Endodermal cell (in vitro differentiated cells): ENCODE measurements at regions not wholly inside any gene's neighbourhood (a gene's known extent, or its start where the extent isn't known, plus 50 kb on each side); places are given as distances from the start of the nearest gene placed in this dataset.

Experiments
- DNase-seq: peaks from one replicate; pipeline ENCODE4 v3.0.0-alpha.2; 2017
- H3K27ac ChIP-seq: 2 replicates; pipeline ENCODE4 v1.5.1; 2013; ENCODE audit warnings: mild to moderate bottlenecking, low read depth, low read length, moderate library complexity
- H3K27me3 ChIP-seq: 2 replicates; pipeline ENCODE4 v1.6.1; 2013; ENCODE audit warnings: mild to moderate bottlenecking, low read length, moderate library complexity; ENCODE audit not compliant: insufficient read depth, control insufficient read depth, poor library complexity, severe bottlenecking
- H3K36me3 ChIP-seq: 2 replicates; pipeline ENCODE4 v1.7.0; 2013; ENCODE audit warnings: mild to moderate bottlenecking, low read length, moderate library complexity; ENCODE audit not compliant: control insufficient read depth, insufficient read depth
- H3K4me1 ChIP-seq: one replicate; pipeline ENCODE4 v1.7.0; 2013; ENCODE audit warnings: low read length; ENCODE audit not compliant: control insufficient read depth, insufficient read depth
- H3K4me3 ChIP-seq: 2 replicates; pipeline ENCODE4 v1.5.1; 2013; ENCODE audit warnings: mild to moderate bottlenecking, low read length, moderate library complexity
- H3K9ac ChIP-seq: 2 replicates; pipeline ENCODE4 v1.6.1; 2013; ENCODE audit warnings: mild to moderate bottlenecking, low read length, moderate library complexity; ENCODE audit not compliant: poor library complexity, severe bottlenecking; ENCODE audit errors: extremely low read depth
- H3K9me3 ChIP-seq: 2 replicates; pipeline ENCODE4 v1.6.1; 2013; ENCODE audit warnings: mild to moderate bottlenecking, low read length, moderate library complexity; ENCODE audit not compliant: control insufficient read depth
- H3K27ac Mint-ChIP-seq: 2 replicates; pipeline ENCODE4 v1.8.0; 2020; ENCODE audit warnings: mixed read lengths
- H3K27me3 Mint-ChIP-seq: 2 replicates; pipeline ENCODE4 v1.8.0; 2021; ENCODE audit warnings: mild to moderate bottlenecking, mixed read lengths; ENCODE audit not compliant: insufficient read depth
- H3K36me3 Mint-ChIP-seq: 2 replicates; pipeline ENCODE4 v1.8.0; 2020; ENCODE audit warnings: low read depth, mixed read lengths
- H3K4me1 Mint-ChIP-seq: 2 replicates; pipeline ENCODE4 v1.8.0; 2020; ENCODE audit warnings: mixed read lengths
- H3K4me3 Mint-ChIP-seq: 2 replicates; pipeline ENCODE4 v1.8.0; 2020; ENCODE audit warnings: mild to moderate bottlenecking, moderate library complexity, mixed read lengths
- H3K9me3 Mint-ChIP-seq: 2 replicates; pipeline ENCODE4 v1.8.0; 2020; ENCODE audit warnings: mild to moderate bottlenecking, mixed read lengths
- WGBS, 2 experiments: methylation state at CpG; one replicate each; pipeline versions ENCODE4 v1.1.5 to v1.1.7; 2013; ENCODE audit warnings: missing lambda C conversion rate in 2 of 2, mixed read lengths in 1 of 2; ENCODE audit not compliant: insufficient coverage in 1 of 2, insufficient read length in 1 of 2; 5-methylcytosine and 5-hydroxymethylcytosine counted together
- TF ChIP-seq, protein P1 (sequence below): fragments of 200-600 bp; sonication (generic); conservative IDR thresholded peaks from 2 replicates; pipeline ENCODE4 v1.5.0; 2021; ENCODE audit warnings: antibody characterized with exemption, mild to moderate bottlenecking

DNA sequence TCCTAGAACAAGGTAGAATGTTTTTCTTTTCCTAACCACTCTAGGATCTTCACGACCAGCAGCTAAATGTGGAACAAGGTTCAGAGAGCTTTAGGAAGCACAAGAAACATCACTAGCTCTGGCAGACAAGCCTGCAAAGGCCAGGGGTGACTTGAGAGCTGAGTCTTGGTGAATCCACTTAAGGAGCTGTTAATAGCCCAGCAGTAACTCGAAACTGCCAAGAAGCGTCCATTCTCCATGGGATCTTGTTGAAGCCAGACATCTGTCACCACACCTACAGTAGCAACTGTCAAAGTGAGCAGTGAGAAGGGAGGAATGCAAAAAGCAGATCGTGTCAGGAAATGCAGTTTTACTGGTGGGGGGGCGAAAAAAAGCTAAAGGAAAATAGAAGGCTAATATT lies 87.2 kb downstream of the ATPSCKMT start:
- H3K4me1 ChIP-seq, result peaks cover 14% of the 10 kb centered on the region
- H3K27me3 ChIP-seq, result no peaks in the 10 kb centered on the region
- H3K9me3 ChIP-seq, result peaks cover 15% of the 10 kb centered on the region
- TF ChIP-seq, protein P1, sequence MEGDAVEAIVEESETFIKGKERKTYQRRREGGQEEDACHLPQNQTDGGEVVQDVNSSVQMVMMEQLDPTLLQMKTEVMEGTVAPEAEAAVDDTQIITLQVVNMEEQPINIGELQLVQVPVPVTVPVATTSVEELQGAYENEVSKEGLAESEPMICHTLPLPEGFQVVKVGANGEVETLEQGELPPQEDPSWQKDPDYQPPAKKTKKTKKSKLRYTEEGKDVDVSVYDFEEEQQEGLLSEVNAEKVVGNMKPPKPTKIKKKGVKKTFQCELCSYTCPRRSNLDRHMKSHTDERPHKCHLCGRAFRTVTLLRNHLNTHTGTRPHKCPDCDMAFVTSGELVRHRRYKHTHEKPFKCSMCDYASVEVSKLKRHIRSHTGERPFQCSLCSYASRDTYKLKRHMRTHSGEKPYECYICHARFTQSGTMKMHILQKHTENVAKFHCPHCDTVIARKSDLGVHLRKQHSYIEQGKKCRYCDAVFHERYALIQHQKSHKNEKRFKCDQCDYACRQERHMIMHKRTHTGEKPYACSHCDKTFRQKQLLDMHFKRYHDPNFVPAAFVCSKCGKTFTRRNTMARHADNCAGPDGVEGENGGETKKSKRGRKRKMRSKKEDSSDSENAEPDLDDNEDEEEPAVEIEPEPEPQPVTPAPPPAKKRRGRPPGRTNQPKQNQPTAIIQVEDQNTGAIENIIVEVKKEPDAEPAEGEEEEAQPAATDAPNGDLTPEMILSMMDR, result no peak
- no peak overlapping the region for H3K27ac ChIP-seq
- H3K27me3 Mint-ChIP-seq, result no peaks in the 10 kb centered on the region
- H3K36me3 ChIP-seq, result no peaks in the 10 kb centered on the region
- peaks cover 36% of the 10 kb centered on the region for H3K4me1 Mint-ChIP-seq
- H3K27ac Mint-ChIP-seq, result no peak overlapping the region
- DNase-seq, result peak; percentile 70
- H3K36me3 Mint-ChIP-seq, result peaks cover 12% of the 10 kb centered on the region
- no peak overlapping the region for H3K4me3 ChIP-seq
- 67 to 68% methylated on average over 3 to 5 of the region's 5 CpGs for WGBS, 2 experiments
- H3K9me3 Mint-ChIP-seq, result peaks cover 32% of the 10 kb centered on the region
- H3K9ac ChIP-seq, result no peak overlapping the region
- no peak overlapping the region for H3K4me3 Mint-ChIP-seq

DNA sequence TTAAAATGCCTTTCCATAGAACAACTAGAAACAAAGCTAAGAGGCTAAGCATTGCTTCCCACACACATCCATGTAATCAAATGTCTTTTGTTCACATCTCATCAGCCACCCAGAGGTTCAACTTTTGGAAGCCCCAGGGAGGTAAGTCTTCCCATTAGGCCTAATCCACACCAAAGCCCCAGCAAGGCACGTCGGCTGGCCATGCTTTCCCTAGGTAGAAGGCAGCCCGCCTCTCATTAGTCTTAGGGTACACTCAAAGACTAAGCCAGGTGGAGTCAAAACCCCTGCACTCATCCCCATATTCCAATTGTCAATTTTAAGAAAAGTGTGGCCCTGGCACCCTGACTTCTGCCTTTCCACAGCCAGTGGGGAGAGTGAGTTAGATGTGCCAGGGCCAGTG lies 87.9 kb downstream of the ATPSCKMT start:
- Histone ChIP-seq H3K4me3 (no peak overlapping the region), H3K27ac (no peak overlapping the region), H3K36me3 (no peaks in the 10 kb centered on the region), H3K9me3 (peaks cover 15% of the 10 kb centered on the region), H3K9ac (no peak overlapping the region), H3K4me1 (peaks cover 18% of the 10 kb centered on the region), H3K27me3 (no peaks in the 10 kb centered on the region)
- H3K4me1 Mint-ChIP-seq, result peaks cover 43% of the 10 kb centered on the region
- peak; percentile 70 for DNase-seq
- H3K27ac Mint-ChIP-seq, result peak overlapping the region; percentile 71
- no peak overlapping the region for H3K4me3 Mint-ChIP-seq
- 58 to 100% methylated on average over 1 to 3 of the region's 3 CpGs for WGBS, 2 experiments
- peaks cover 32% of the 10 kb centered on the region for H3K9me3 Mint-ChIP-seq
- TF ChIP-seq, protein P1, result no peak
- H3K27me3 Mint-ChIP-seq, result no peaks in the 10 kb centered on the region
- peaks cover 12% of the 10 kb centered on the region for H3K36me3 Mint-ChIP-seq

DNA sequence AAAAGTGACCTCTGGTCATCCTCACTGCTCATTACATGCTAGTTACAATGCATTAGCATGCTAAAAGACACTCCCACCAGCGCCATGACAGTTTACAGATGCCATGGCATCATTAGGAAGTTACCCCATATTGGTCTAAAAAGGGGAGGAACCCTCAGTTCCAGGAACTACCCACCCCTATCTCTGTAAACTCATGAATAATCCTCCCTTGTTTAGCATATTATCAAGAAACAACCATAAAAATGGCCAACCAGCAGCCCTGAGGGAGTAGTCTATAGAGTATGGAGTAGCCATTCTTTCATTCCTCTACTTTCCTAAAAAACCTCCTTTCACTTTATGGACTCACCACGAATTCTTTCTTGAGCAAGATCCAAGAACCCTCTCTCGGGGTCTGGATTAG lies 89.4 kb downstream of the ATPSCKMT start:
- Histone ChIP-seq H3K27ac (no peak overlapping the region), H3K9ac (no peak overlapping the region), H3K36me3 (no peaks in the 10 kb centered on the region), H3K27me3 (no peaks in the 10 kb centered on the region), H3K9me3 (peaks cover 13% of the 10 kb centered on the region), H3K4me3 (no peak overlapping the region), H3K4me1 (peaks cover 26% of the 10 kb centered on the region)
- Mint-ChIP-seq H3K4me1 (peaks cover 58% of the 10 kb centered on the region), H3K36me3 (no peaks in the 10 kb centered on the region), H3K9me3 (peaks cover 18% of the 10 kb centered on the region), H3K4me3 (no peak overlapping the region), H3K27me3 (no peaks in the 10 kb centered on the region), H3K27ac (no peak overlapping the region)
- 89 to 91% methylated on average over 3 of the region's 3 CpGs for WGBS, 2 experiments
- TF ChIP-seq, protein P1, result no peak
- no peak for DNase-seq
